HepG2 (cell line): ENCODE measurements at regions not wholly inside any gene's neighbourhood (a gene's known extent, or its start where the extent isn't known, plus 50 kb on each side); places are given as distances from the start of the nearest gene placed in this dataset.
A peak's percentile ranks its signal among the peaks of the same experiment; 100 is the strongest.

ENCODE experiments used
- ARNT ChIP-seq: fragments of 450-650 bp; IDR thresholded peaks from 2 replicates; pipeline ENCODE4 v1.6.1; 2017
- CBX1 ChIP-seq: IDR thresholded peaks from one replicate; pipeline ENCODE4 v1.6.1; 2016; ENCODE audit warnings: antibody characterized with exemption, low read depth
- HNRNPK ChIP-seq: fragments of 200-400 bp; formaldehyde crosslinking; IDR thresholded peaks from 2 replicates; pipeline ENCODE4 v1.6.1; 2018; ENCODE audit warnings: low read length, low read depth, moderate library complexity, mild to moderate bottlenecking; ENCODE audit not compliant: poor library complexity, severe bottlenecking
- MLX ChIP-seq: IDR thresholded peaks from 2 replicates; pipeline ENCODE4 v1.6.1; 2016
- NR2C2 ChIP-seq: sonication (generic); formaldehyde crosslinking; IDR thresholded peaks from 2 replicates; pipeline ENCODE4 v1.4.0; 2020; ENCODE audit warnings: missing genetic modification reagents, mild to moderate bottlenecking, moderate library complexity, borderline replicate concordance
- PPARG ChIP-seq: conservative IDR thresholded peaks from 2 replicates; pipeline ENCODE4 v1.6.1; 2016; ENCODE audit warnings: missing biosample characterization, missing genetic modification reagents
- SP4 ChIP-seq: sonication (generic); formaldehyde crosslinking; IDR thresholded peaks from 2 replicates; pipeline ENCODE4 v1.8.1; 2023; ENCODE audit warnings: mild to moderate bottlenecking, missing genetic modification reagents
- TAF15 ChIP-seq: fragments of 200-400 bp; formaldehyde crosslinking; IDR thresholded peaks from one replicate; pipeline ENCODE4 v1.6.1; 2018; ENCODE audit warnings: mild to moderate bottlenecking, low read depth, low read length; ENCODE audit not compliant: poor library complexity, severe bottlenecking
- TERF1 ChIP-seq: sonication (generic); formaldehyde crosslinking; IDR thresholded peaks from 2 replicates; pipeline ENCODE4 v1.8.0; 2022; ENCODE audit warnings: mild to moderate bottlenecking, missing genetic modification reagents, moderate library complexity
- XBP1 ChIP-seq: sonication (generic); formaldehyde crosslinking; IDR thresholded peaks from 2 replicates; pipeline ENCODE4 v1.5.0; 2020; ENCODE audit warnings: missing genetic modification reagents
- ZFP36L1 ChIP-seq: sonication (generic); formaldehyde crosslinking; IDR thresholded peaks from 2 replicates; pipeline ENCODE4 v1.8.0; 2022; ENCODE audit warnings: mild to moderate bottlenecking, missing genetic modification reagents, moderate library complexity
- ZFP91 ChIP-seq: sonication (generic); formaldehyde crosslinking; IDR thresholded peaks from 2 replicates; pipeline ENCODE4 v1.9.0; 2022; ENCODE audit warnings: missing genetic modification reagents, mild to moderate bottlenecking, borderline replicate concordance
- ZKSCAN5 ChIP-seq: sonication (generic); formaldehyde crosslinking; IDR thresholded peaks from 2 replicates; pipeline ENCODE4 v1.5.1; 2020; ENCODE audit warnings: mild to moderate bottlenecking, missing genetic modification reagents
- ZNF232 ChIP-seq: sonication (generic); formaldehyde crosslinking; IDR thresholded peaks from 2 replicates; pipeline ENCODE4 v1.4.0; 2020; ENCODE audit warnings: missing genetic modification reagents, borderline replicate concordance
- ZNF318 ChIP-seq: sonication (generic); formaldehyde crosslinking; IDR thresholded peaks from 2 replicates; pipeline ENCODE4 v1.4.0; 2020; ENCODE audit warnings: mild to moderate bottlenecking, missing genetic modification reagents
- ZNF549 ChIP-seq: sonication (generic); formaldehyde crosslinking; IDR thresholded peaks from 2 replicates; pipeline ENCODE4 v1.5.0; 2020; ENCODE audit warnings: missing genetic modification reagents
- ZNF577 ChIP-seq: sonication (generic); formaldehyde crosslinking; IDR thresholded peaks from 2 replicates; pipeline ENCODE4 v1.4.0; 2020; ENCODE audit warnings: mild to moderate bottlenecking, low read depth, missing genetic modification reagents, borderline replicate concordance
- ZNF777 ChIP-seq: sonication (generic); formaldehyde crosslinking; IDR thresholded peaks from 2 replicates; pipeline ENCODE4 v1.4.0; 2020; ENCODE audit warnings: missing genetic modification reagents
- ZNF784 ChIP-seq: sonication (generic); formaldehyde crosslinking; IDR thresholded peaks from 2 replicates; pipeline ENCODE4 v1.5.1; 2020; ENCODE audit warnings: missing genetic modification reagents, mild to moderate bottlenecking, borderline replicate concordance

- TF ChIP-seq ZFP36L1 (peak; percentile 53; the same call in 1 of the 2 replicates), ZNF318 (CRISPR knock-in tag) (no peak), TAF15 (no peak), ZNF232 (no peak), ARNT (no peak), SP4 (no peak), ZNF784 (CRISPR knock-in tag) (peak; percentile 64; the same call in 1 of the 2 replicates), NR2C2 (CRISPR knock-in tag) (peak; percentile 62; the same call in 1 of the 2 replicates), ZNF549 (CRISPR knock-in tag) (no peak), ZKSCAN5 (CRISPR knock-in tag) (no peak), XBP1 (CRISPR knock-in tag) (no peak), MLX (CRISPR knock-in tag) (0 out of 2 replicates have a peak, but pooled peaks have one; percentile 38), CBX1 (no peak), PPARG (CRISPR knock-in tag) (peak; percentile 61; the same call in 1 of the 2 replicates), ZNF577 (CRISPR knock-in tag) (no peak), HNRNPK (no peak), ZNF777 (CRISPR knock-in tag) (no peak), TERF1 (no peak), ZFP91 (no peak)
These were observed 212.0 kb upstream of the SGK1 start (continued) for GRCh38 chr6:134529921-134530320.
